CD4-positive, alpha-beta memory T cell (primary cell): ENCODE measurements at regions not wholly inside any gene's neighbourhood (a gene's known extent, or its start where the extent isn't known, plus 50 kb on each side); places are given as distances from the start of the nearest gene placed in this dataset.
"Not testable (repeated sequence)": the region's sequence is repeated elsewhere in the genome, so short reads cannot be mapped to it uniquely, and the experiment has no call there.

Experiments
- CTCF ChIA-PET: fragments of 350-600 bp; sonication (Branson Sonifier 250); formaldehyde crosslinking; loops from one replicate; lab custom pipeline; 2021; ENCODE audit warnings: inconsistent platforms; ENCODE audit not compliant: partially characterized antibody; lab: Charles Lee
- POLR2A ChIA-PET: fragments of 350-600 bp; sonication (Branson Sonifier 250); formaldehyde crosslinking; loops from one replicate; lab custom pipeline; 2021; ENCODE audit not compliant: partially characterized antibody; lab: Charles Lee
- DNase-seq, 5 donors: peaks; one replicate each; pipeline versions ENCODE4 v3.0.0 to v3.0.0-alpha.2; 2020 to 2022; ENCODE audit warnings: mixed read lengths in 1 of 5
- H3K27ac ChIP-seq: one replicate; pipeline ENCODE4 v1.7.0; 2013; ENCODE audit warnings: low read depth, low read length
- H3K27me3 ChIP-seq: 2 replicates; pipeline ENCODE4 v1.7.0; 2013; ENCODE audit warnings: mild to moderate bottlenecking, low read length, moderate library complexity; ENCODE audit not compliant: insufficient read depth
- H3K36me3 ChIP-seq: 2 replicates; pipeline ENCODE4 v1.7.0; 2013; ENCODE audit warnings: mild to moderate bottlenecking, low read length, moderate library complexity; ENCODE audit not compliant: insufficient read depth
- H3K4me1 ChIP-seq: 2 replicates; pipeline ENCODE4 v1.7.0; 2013; ENCODE audit warnings: mild to moderate bottlenecking, low read length, moderate library complexity; ENCODE audit not compliant: insufficient read depth
- H3K4me3 ChIP-seq, 2 donors: one replicate each; pipeline ENCODE4 v1.7.0; 2013; ENCODE audit warnings: low read length in 2 of 2, mild to moderate bottlenecking in 1 of 2
- H3K9me3 ChIP-seq, 2 donors: one replicate each; pipeline ENCODE4 v1.7.0; 2013; ENCODE audit warnings: low read length in 2 of 2, control low read depth in 1 of 2; ENCODE audit not compliant: control insufficient read depth in 1 of 2
- H3K27ac Mint-ChIP-seq, 7 donors: one replicate each; pipeline ENCODE4 v1.8.0; 2020 to 2021; ENCODE audit warnings: mixed read lengths in 7 of 7, mild to moderate bottlenecking in 6 of 7, inconsistent platforms in 3 of 7, moderate library complexity in 3 of 7
- H3K27me3 Mint-ChIP-seq, 2 donors: one replicate each; pipeline ENCODE4 v1.8.0; 2020 to 2021; ENCODE audit warnings: mixed read lengths in 2 of 2
- H3K36me3 Mint-ChIP-seq, 2 donors: one replicate each; pipeline ENCODE4 v1.8.0; 2020 to 2021; ENCODE audit warnings: mixed read lengths in 2 of 2, inconsistent platforms in 1 of 2, mild to moderate bottlenecking in 1 of 2
- H3K4me1 Mint-ChIP-seq, 4 donors: one replicate each; pipeline ENCODE4 v1.8.0; 2020 to 2021; ENCODE audit warnings: mixed read lengths in 4 of 4, mild to moderate bottlenecking in 1 of 4
- H3K4me3 Mint-ChIP-seq, 8 donors: one replicate each; pipeline ENCODE4 v1.8.0; 2020 to 2021; ENCODE audit warnings: mixed read lengths in 8 of 8, mild to moderate bottlenecking in 7 of 8, moderate library complexity in 6 of 8, inconsistent platforms in 3 of 8
- H3K9me3 Mint-ChIP-seq, 8 donors: one replicate each; pipeline ENCODE4 v1.8.0; 2020 to 2021; ENCODE audit warnings: mixed read lengths in 8 of 8, mild to moderate bottlenecking in 5 of 8, inconsistent platforms in 3 of 8, moderate library complexity in 1 of 8
- intact Hi-C: fragments of 100-400 bp; cut with micrococcal nuclease; formaldehyde crosslinking; loops from one replicate; pipeline ENCODE4 v1.15.1; 2023

- CTCF ChIA-PET, H3K36me3 Mint-ChIP-seq, H3K4me3 ChIP-seq, H3K9me3 ChIP-seq, H3K27ac Mint-ChIP-seq, H3K27me3 Mint-ChIP-seq, H3K27ac ChIP-seq, H3K36me3 ChIP-seq, DNase-seq, H3K4me3 Mint-ChIP-seq, intact Hi-C loops, H3K27me3 ChIP-seq, H3K4me1 Mint-ChIP-seq, H3K4me1 ChIP-seq, POLR2A ChIA-PET: not testable (repeated sequence)
- peaks cover 0 to 16% (median 5%) of the 10 kb centered on the region in 8 donors for H3K9me3 Mint-ChIP-seq
Measured at GRCh38 chr3:912717-913116, 180.1 kb upstream of the CNTN6 start.

GRCh38 chr3:923161-923910, 169.5 kb upstream of the CNTN6 start:
- no peaks in the 10 kb centered on the region for H3K4me1 ChIP-seq
- Mint-ChIP-seq H3K27ac (no peak overlapping the region), H3K9me3 (peaks cover 0 to 5% (median 0%) of the 10 kb centered on the region in 8 donors), H3K36me3 (no peaks in the 10 kb centered on the region), H3K27me3 (no peaks in the 10 kb centered on the region), H3K4me1 (no peaks in the 10 kb centered on the region), H3K4me3 (no peak overlapping the region)
- H3K9me3 ChIP-seq: no peaks in the 10 kb centered on the region
- no peak for DNase-seq
- H3K27me3 ChIP-seq: no peaks in the 10 kb centered on the region
- ChIA-PET CTCF (no interaction called here), POLR2A (no interaction called here)
- intact Hi-C loops: no loop called here
- H3K27ac ChIP-seq: no peak overlapping the region
- H3K36me3 ChIP-seq: no peaks in the 10 kb centered on the region
- no peak overlapping the region for H3K4me3 ChIP-seq

GRCh38 chr3:930866-931265, 162.0 kb upstream of the CNTN6 start:
- H3K9me3 Mint-ChIP-seq: peaks cover under 1 to 15% (median 6%) of the 10 kb centered on the region in 8 donors
- Histone ChIP-seq H3K4me3 (no peak overlapping the region), H3K4me1 (no peaks in the 10 kb centered on the region), H3K27me3 (no peaks in the 10 kb centered on the region), H3K27ac (no peak overlapping the region), H3K9me3 (no peaks in the 10 kb centered on the region), H3K36me3 (no peaks in the 10 kb centered on the region)
- H3K27ac Mint-ChIP-seq: no peak overlapping the region
- H3K4me3 Mint-ChIP-seq: no peak overlapping the region
- ChIA-PET POLR2A (no interaction called here), CTCF (no interaction called here)
- no peaks in the 10 kb centered on the region for H3K4me1 Mint-ChIP-seq
- intact Hi-C loops: no loop called here
- DNase-seq: no peak
- no peaks in the 10 kb centered on the region for H3K36me3 Mint-ChIP-seq
- no peaks in the 10 kb centered on the region for H3K27me3 Mint-ChIP-seq

- POLR2A ChIA-PET: no interaction called here
Measured at GRCh38 chr3:933326-933725, 159.5 kb upstream of the CNTN6 start.

GRCh38 chr3:944786-945185, 148.0 kb upstream of the CNTN6 start:
- Histone ChIP-seq H3K4me3 (no peak overlapping the region), H3K27ac (no peak overlapping the region), H3K27me3 (no peaks in the 10 kb centered on the region), H3K36me3 (no peaks in the 10 kb centered on the region), H3K4me1 (no peaks in the 10 kb centered on the region), H3K9me3 (no peaks in the 10 kb centered on the region)
- no peak overlapping the region for H3K4me3 Mint-ChIP-seq
- no peak overlapping the region for H3K27ac Mint-ChIP-seq
- ChIA-PET CTCF (no interaction called here), POLR2A (no interaction called here)
- no peak for DNase-seq
- H3K27me3 Mint-ChIP-seq: no peaks in the 10 kb centered on the region
- intact Hi-C loops: no loop called here
- H3K36me3 Mint-ChIP-seq: no peaks in the 10 kb centered on the region
- no peaks in the 10 kb centered on the region for H3K4me1 Mint-ChIP-seq
- H3K9me3 Mint-ChIP-seq: peaks cover 2 to 16% (median 8%) of the 10 kb centered on the region in 8 donors

More at GRCh38 chr3:933326-933725, 159.5 kb upstream of the CNTN6 start:
- Mint-ChIP-seq H3K9me3 (peaks cover 2 to 15% (median 7%) of the 10 kb centered on the region in 8 donors), H3K27me3 (no peaks in the 10 kb centered on the region), H3K4me3 (no peak overlapping the region), H3K36me3 (no peaks in the 10 kb centered on the region), H3K27ac (no peak overlapping the region), H3K4me1 (no peaks in the 10 kb centered on the region)
- no peak for DNase-seq
- Histone ChIP-seq H3K9me3 (no peaks in the 10 kb centered on the region), H3K4me1 (no peaks in the 10 kb centered on the region), H3K4me3 (no peak overlapping the region), H3K27ac (no peak overlapping the region), H3K27me3 (no peaks in the 10 kb centered on the region), H3K36me3 (no peaks in the 10 kb centered on the region)
- intact Hi-C loops: no loop called here
- CTCF ChIA-PET: no interaction called here

GRCh38 chr3:945738-946137, 147.1 kb upstream of the CNTN6 start:
- H3K9me3 ChIP-seq: peaks cover 0 to 4% of the 10 kb centered on the region in 2 donors
- Mint-ChIP-seq H3K4me1 (no peaks in the 10 kb centered on the region), H3K27ac (no peak overlapping the region), H3K9me3 (peaks cover 2 to 11% (median 4%) of the 10 kb centered on the region in 8 donors), H3K4me3 (no peak overlapping the region), H3K27me3 (no peaks in the 10 kb centered on the region), H3K36me3 (no peaks in the 10 kb centered on the region)
- no peak for DNase-seq
- intact Hi-C loops: no loop called here
- H3K27ac ChIP-seq: no peak overlapping the region
- no peak overlapping the region for H3K4me3 ChIP-seq
- POLR2A ChIA-PET: no interaction called here
- H3K36me3 ChIP-seq: no peaks in the 10 kb centered on the region
- CTCF ChIA-PET: no interaction called here
- H3K27me3 ChIP-seq: no peaks in the 10 kb centered on the region
- H3K4me1 ChIP-seq: no peaks in the 10 kb centered on the region

GRCh38 chr3:952906-953305, 139.9 kb upstream of the CNTN6 start:
- POLR2A ChIA-PET: no interaction called here

More at GRCh38 chr3:952906-953305, 139.9 kb upstream of the CNTN6 start:
- no peak overlapping the region for H3K4me3 ChIP-seq
- H3K27ac Mint-ChIP-seq: no peak overlapping the region
- H3K9me3 Mint-ChIP-seq: peaks cover 0 to 24% (median 4%) of the 10 kb centered on the region in 8 donors
- no peaks in the 10 kb centered on the region for H3K27me3 Mint-ChIP-seq
- no peaks in the 10 kb centered on the region for H3K4me1 Mint-ChIP-seq
- H3K27me3 ChIP-seq: no peaks in the 10 kb centered on the region
- no peak overlapping the region for H3K27ac ChIP-seq
- no peaks in the 10 kb centered on the region for H3K36me3 Mint-ChIP-seq
- H3K9me3 ChIP-seq: peaks cover 0 to 4% of the 10 kb centered on the region in 2 donors
- no peaks in the 10 kb centered on the region for H3K4me1 ChIP-seq
- intact Hi-C loops: no loop called here
- H3K36me3 ChIP-seq: no peaks in the 10 kb centered on the region
- CTCF ChIA-PET: no interaction called here
- DNase-seq: no peak
- H3K4me3 Mint-ChIP-seq: no peak overlapping the region
